CD4-positive, alpha-beta T cell treated with Interleukin-2 at 100 ng/mL for 4 hours (primary cell): ENCODE measurements at regions not wholly inside any gene's neighbourhood (a gene's known extent, or its start where the extent isn't known, plus 50 kb on each side); places are given as distances from the start of the nearest gene placed in this dataset.
"Not testable (repeated sequence)": the region's sequence is repeated elsewhere in the genome, so short reads cannot be mapped to it uniquely, and the experiment has no call there.

Experiments
- DNase-seq: peaks from one replicate; pipeline ENCODE4 v3.0.0-alpha.2; 2020; ENCODE audit warnings: low spot score

DNA sequence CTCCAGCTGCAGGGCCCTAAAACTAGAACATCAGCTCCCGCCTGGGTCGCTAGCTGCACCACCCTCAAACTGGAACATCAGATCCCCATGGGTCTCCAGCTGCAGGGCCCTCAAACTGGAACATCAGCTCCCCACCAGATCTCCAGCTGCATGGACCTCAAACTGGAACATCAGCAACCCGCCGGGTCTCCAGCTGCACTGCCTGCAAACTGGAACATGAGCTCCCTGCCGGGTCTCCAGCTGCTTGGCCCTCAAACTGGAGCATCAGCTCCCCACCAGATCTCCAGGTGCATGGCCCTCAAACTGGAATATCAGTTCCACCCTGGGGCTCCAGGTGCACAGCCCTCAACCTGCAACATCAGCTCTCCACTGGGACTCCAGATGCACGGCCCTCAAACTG lies 82.7 kb downstream of the TFRC start:
- DNase-seq, result not testable (repeated sequence)

GRCh38 chr3:195996314-195996713 lies 85.6 kb downstream of the TFRC start:
- not testable (repeated sequence) for DNase-seq

DNA sequence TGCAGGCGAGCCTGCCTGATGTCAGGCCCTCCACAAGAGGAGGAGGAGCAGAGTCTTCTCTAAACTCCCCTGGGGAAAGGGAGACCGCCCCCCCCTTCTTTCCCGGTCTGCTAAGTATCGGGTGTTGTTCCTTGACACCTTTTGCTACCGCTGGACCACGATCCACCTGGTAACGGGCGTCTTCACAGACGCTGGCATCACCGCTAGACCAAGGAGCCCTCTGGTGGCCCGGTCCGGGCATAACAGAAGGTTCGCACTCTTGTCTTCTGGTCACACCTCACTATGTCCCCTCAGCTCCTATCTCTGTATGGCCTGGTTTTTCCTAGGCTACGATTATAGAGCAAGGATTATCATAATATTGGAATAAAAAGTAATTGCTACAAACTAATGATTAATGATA lies 86.0 kb upstream of the TNK2 start:
- DNase-seq, result peak; percentile 73

DNA sequence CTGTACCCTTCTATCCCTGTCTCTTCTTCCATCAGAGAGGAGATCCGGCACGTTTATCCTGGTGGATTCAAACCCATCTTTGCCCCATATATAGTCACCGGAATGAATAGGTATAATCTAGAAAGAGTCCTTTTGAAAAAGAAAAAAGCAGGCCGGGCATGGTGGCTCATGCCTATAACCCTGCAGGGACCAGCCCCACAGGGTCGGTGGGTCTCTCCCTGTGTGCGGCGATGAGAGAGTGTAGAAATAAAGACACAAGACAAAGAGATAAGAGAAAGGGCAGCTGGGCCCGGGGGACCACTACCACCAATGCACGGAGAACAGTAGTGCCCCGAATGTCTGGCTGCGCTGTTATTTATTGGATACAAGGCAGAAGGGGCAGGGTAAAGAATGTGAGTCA lies 85.3 kb upstream of the TNK2 start:
- not testable (repeated sequence) for DNase-seq

DNA sequence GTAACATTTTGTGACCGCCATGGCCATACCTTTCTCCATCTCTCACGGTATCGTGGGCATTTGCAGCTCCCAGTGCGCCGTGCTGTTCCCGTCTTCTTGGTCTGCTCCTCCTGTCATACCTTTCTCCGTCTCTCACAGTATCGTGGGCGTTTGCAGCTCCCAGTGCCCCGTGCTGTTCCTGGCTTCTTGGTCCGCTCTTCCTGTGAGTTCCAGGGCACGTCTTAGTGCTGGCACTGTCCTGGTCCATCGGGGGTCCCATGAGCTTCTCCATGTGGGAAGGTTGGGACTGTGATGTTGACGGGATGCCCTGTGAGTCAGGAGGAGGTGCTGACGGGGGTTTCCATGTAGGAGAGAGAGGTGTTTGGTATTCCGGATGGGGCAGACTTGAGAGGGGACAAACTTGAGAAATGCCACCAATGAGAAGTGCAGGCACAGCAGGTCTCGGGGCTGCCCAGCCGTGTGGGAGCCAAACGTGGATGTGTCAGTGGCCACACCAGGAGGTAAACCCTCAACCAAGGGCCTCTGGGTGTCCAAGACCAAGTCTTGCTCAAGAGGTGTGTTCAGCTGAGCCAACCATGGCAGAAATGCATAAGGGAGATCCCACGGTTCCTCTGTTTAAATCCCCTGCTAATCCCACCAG lies 84.7 kb upstream of the TNK2 start:
- not testable (repeated sequence) for DNase-seq

GRCh38 chr3:195991986-195992385 lies 83.6 kb upstream of the TNK2 start:
- DNase-seq, result not testable (repeated sequence)

DNA sequence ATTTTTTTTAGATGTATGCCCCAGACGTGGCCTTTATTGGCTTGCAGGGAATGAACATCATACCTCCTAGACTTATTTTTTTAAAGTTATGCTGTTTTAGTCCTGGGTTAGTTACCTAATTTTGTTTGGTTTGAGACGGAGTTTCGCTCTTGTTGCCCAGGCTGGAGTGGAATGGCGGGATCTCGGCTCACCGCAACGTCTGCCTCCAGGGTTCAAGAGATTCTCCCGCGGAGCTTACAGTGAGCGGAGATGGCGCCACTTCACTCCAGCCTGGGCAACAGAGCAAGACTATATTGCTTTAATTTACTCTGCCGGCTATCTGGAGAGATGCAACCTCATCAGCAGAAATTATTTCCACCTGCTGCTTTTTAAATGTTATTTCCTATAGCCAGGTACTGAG lies 82.9 kb upstream of the TNK2 start:
- not testable (repeated sequence) for DNase-seq

GRCh38 chr3:195990841-195991174 lies 82.5 kb upstream of the TNK2 start:
- DNase-seq, result not testable (repeated sequence)

DNA sequence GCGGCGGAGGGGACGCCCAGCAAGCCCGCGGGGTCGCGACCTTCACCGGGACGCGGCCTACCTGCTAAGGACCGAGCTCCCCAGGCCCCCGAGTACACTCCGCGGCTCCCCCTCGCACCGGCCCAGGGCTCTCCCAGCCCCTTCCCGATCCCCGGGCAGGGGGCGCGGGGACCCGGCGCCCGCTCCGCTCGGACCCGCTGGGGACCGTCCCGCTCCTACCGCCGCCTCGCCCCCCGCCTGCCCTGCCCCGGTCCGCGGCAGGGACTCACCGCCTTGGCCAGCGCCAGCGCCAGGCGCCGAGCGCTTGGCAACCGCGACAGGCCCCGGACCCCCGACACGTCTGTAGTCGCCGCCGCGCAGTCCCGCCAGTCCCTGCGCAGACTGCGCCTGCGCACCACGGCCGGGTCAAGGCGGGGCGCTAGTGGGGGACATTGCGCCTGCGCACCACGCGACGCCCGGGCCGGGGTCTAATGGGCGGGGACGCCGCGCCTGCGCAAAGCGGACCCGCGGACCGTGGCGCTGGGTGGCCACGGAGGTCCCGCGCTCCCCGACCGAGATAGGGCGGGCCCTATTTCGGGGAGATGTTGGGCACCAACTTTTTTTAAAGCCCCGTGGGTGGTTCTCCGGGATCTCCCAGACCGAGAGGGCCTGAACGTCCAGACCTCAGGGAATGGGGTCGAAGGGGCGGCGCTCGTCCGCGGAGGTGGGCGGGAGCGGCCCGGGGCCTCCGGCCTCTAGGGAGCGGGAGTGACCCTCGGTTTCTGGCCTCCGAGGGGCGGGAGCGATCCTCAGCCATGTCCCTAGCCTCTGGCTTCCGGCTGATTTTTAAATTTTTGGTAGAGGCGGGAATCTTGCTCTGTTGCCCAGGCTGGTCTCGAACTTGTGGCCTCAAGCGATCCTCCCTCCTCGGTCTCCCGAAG lies 81.8 kb upstream of the TNK2 start:
- DNase-seq, result peak; percentile 91

DNA sequence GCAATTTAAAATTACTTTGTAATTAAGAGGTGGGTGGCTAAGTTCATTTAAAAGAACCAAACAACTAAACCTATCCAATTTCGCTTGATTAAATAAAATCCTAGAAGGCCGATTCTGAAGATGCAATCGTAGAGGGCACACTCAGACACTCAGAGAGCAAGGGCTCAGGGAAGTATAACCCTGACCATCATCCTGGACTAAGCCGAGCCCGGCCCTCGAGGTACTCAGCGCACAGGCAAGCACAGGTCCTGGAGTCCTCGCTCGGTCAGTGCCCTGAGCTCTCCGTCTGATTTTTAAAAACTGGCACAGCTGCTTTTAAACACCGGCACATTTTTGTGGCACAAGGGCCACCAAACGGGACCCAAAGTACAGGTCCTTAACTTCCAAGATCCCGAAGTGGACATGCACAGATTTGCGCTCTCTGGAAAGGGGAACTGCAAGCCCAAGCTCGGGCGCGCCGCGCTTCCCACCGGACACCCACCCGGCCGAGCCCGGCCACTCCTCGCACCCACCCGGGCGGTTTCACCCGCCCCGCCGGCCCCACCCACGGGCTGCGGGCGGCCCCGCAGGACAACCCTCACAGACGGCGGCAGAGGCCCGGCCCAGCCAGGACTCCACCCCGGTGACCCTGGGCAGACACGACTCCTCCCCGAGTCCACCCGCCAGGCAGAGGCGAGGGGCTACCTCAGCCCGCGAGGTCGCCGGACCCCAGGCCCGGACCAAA lies 81.0 kb upstream of the TNK2 start:
- DNase-seq, result peak; percentile 7

- not testable (repeated sequence) for DNase-seq
Observed at GRCh38 chr3:195988764-195989163, 80.4 kb upstream of the TNK2 start.

DNA sequence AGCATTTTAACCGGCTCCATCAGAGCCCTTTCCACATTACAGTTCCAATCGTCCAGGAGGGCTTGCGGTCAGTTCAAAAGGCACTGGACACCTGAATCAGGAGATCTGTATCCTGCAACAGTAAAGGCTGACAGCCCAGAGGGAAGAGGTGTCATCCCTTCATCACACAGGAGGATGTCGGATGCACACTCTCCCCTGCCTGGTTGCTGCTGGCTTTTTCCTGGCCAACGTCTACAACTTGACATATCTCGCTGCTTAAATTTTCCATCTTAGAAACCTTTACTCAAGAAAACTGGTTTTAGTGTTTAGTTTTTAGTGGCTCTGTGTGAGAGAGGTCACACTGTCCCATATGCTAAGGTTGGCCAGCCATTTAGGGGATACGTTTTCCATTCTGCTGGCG lies 78.7 kb upstream of the TNK2 start:
- DNase-seq, result not testable (repeated sequence)

DNA sequence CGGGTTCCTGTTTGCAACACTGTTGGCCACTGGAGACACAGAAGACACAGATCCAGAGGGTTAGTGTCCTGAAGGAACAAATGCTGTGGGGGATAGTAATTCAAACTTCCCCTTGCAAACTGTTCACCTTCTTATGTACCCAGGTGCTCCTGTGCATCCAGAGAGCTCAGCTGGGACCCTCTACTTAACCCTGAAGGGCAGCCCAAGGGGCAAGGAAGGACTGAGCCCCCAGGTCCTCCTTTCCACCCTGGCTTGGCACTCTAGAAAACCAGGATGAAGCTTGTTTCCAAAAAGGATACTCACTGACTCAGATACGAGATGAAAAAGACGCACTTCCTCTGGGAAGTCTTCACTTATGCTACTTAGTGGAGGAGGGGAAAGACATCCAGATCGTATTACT lies 78.2 kb upstream of the TNK2 start:
- not testable (repeated sequence) for DNase-seq

- not testable (repeated sequence) for DNase-seq
Observed at GRCh38 chr3:195985348-195985920, 77.1 kb upstream of the TNK2 start.

- DNase-seq, result not testable (repeated sequence)
Observed at GRCh38 chr3:195984392-195985030, 76.2 kb upstream of the TNK2 start.

DNA sequence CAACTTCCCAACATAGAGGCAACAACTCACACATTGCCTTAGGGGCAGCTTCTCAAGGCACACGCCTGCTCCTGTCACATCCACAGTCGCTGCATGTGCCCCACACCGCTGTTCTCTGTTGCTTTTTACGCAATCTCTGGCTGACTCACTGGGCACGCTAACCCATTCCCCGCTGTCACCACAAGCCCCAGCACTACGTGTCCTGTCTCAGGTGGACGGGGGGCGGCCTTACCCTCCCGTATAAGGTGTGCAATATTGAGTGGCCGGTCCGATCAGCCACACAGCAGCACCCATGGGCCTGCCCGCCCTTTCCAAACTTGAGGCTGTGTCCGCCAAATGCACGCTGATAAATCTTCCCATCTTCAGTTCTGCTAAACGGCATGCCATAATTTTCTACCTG lies 75.5 kb upstream of the TNK2 start:
- not testable (repeated sequence) for DNase-seq

- not testable (repeated sequence) for DNase-seq
Observed at GRCh38 chr3:195982754-195983153, 74.4 kb upstream of the TNK2 start.

- DNase-seq, result not testable (repeated sequence)
Observed at GRCh38 chr3:195981778-195982177, 73.4 kb upstream of the TNK2 start.

DNA sequence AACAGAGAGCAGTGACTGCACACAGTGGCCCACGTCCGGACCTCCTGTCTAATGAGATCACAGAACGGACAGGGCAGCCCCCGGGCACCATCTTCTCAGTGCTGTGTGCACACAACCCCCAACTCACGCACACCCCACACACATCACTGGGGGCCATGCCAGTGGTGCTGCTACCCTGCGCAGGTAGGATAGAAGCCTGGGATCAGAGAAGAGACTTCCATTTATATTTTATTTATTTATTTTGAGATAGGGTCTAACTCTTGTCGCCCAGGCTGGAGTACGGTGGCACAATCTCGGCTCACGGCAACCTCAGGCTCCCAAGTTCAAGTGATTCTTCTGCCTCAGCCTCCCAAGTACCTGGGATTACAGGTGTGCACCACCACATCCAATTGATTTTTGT lies 71.5 kb upstream of the TNK2 start:
- not testable (repeated sequence) for DNase-seq

- not testable (repeated sequence) for DNase-seq
Observed at GRCh38 chr3:195978585-195978984, 70.2 kb upstream of the TNK2 start.

DNA sequence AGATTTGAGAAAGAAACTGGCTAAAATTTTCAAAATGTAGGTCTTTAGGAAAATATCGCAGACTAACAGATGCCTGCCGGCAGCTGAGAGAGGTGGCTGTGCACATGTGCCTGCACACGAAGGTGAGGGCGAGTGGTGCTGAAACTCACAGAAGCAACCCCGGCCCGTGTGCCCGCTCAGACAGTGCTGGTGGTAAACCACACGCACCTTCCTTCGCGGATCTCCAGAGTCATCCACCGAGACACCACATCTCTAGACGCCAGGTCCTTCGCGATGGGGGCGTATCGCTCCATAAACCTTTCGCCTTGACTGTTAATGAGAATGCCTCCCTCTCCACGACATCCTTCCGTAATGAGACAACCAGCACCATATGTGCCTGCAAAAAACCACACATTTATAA lies 68.5 kb upstream of the TNK2 start:
- not testable (repeated sequence) for DNase-seq

GRCh38 chr3:195974281-195974680 lies 65.9 kb upstream of the TNK2 start:
- DNase-seq, result not testable (repeated sequence)
